ENCODE measurements at regions not wholly inside any gene's neighbourhood (a gene's known extent, or its start where the extent isn't known, plus 50 kb on each side); places are given as distances from the start of the nearest gene placed in this dataset.

DNA sequence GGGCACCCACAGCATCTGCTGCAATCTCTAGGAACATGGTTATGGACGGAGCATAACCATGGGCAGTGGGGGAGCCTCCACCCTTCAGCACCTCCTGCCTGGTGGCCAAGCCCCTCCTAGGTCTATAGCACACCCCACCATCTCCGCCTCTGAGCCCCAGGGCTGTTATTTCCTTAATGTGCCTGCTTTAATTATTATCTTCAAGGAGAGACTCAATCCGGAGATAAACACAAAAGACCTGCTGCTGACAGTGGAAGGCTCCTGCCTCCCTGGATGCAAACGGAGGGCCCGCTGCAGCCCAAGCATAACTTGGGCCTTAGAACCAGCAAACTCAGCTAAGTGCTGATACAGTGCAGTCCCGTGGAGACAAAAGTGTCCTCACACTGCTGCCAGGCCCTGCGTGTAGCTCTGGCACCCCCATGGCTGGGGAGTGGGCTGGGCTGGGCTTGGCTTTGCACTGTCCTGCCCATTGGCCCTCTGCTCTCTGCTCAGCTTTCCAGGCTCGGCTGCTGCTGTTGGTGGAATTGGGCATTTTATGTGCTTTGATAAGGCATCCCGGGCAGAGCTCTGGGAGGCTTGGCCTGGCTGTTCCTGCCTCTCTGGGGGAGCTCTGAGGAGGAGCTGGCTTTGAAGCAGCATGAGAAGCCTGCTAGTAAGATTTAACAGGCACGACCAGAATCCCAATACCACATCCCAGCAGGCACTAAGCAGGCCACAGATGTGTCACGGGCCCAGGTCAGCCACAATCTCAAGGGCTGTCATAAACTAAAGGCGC is 620.2 kb downstream of the PTPRU start:
- no peak for TF ChIP-seq GATA2 (IDR thresholded peaks at IDR 0.05; ENCODE audit: low read depth, low read length)
- no peak for TF ChIP-seq GATA3 (IDR thresholded peaks at IDR 0.05; ENCODE audit: low read depth, low read length)

GRCh38 chr1:29855561-29856160 is 619.3 kb downstream of the PTPRU start:
- TF ChIP-seq GATA3 (IDR thresholded peaks at IDR 0.05; ENCODE audit: low read depth, low read length) (no peak), GATA2 (IDR thresholded peaks at IDR 0.05; ENCODE audit: low read depth, low read length) (no peak)

DNA sequence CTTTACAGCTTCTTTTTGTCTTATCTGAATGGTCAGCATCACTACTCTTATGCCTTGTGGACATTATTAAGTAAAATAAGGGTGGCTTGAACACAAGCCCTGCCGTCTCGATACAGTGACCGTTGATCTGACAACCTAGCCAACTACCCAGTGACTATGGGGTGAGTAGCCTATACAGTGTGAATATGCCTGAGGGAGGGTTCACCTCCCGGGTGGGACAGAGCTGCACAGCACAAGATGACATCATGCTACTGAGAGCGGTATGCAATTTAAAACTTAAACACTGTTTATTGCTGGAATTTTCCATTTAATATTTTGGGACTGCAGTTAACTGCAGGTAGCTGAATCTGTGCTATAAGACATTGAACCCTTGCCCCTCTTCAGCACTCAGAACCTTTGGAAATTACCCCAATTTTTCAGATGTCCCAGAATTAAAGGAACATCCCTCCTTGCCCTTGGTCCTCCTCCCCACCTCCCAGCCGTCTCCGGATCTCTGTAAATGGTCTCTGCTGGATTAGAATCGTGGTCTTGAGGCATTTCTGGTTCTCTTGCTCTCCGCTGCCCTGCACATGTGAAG is 618.5 kb downstream of the PTPRU start:
- TF ChIP-seq GATA3 (IDR thresholded peaks at IDR 0.05; ENCODE audit: low read depth, low read length) = no peak
- no peak for TF ChIP-seq GATA2 (IDR thresholded peaks at IDR 0.05; ENCODE audit: low read depth, low read length)

- TF ChIP-seq GATA3 (IDR thresholded peaks at IDR 0.05; ENCODE audit: low read depth, low read length) (no peak), GATA2 (IDR thresholded peaks at IDR 0.05; ENCODE audit: low read depth, low read length) (no peak)
Measured at GRCh38 chr1:29853716-29854330, 617.5 kb downstream of the PTPRU start.

GRCh38 chr1:29852248-29852647 is 615.9 kb downstream of the PTPRU start:
- TF ChIP-seq GATA3 (IDR thresholded peaks at IDR 0.05; ENCODE audit: low read depth, low read length) = no peak
- no peak for TF ChIP-seq GATA2 (IDR thresholded peaks at IDR 0.05; ENCODE audit: low read depth, low read length)

DNA sequence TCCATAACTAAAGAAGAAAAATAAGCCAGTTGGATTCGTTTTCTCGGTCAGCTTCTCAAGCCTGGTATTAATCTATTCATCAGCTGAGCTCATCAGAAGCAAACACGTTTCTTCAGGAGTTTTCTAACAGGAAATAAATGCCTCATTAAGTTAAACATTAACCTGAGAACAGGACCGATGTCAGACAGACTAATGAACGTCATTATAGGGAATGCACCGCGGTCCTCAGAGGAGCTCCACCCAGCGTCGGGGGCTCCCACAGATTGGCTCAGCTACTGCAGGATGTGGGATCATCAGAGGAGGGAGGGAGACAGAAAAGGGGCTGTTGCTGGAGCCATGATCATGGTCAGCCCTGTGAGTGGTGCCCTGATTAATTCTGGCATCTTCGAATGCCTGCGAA is 615.4 kb downstream of the PTPRU start:
- TF ChIP-seq GATA3 (IDR thresholded peaks at IDR 0.05; ENCODE audit: low read depth, low read length) = no peak
- no peak for TF ChIP-seq GATA2 (IDR thresholded peaks at IDR 0.05; ENCODE audit: low read depth, low read length)

- no peak for TF ChIP-seq GATA3 (IDR thresholded peaks at IDR 0.05; ENCODE audit: low read depth, low read length)
- TF ChIP-seq GATA2 (IDR thresholded peaks at IDR 0.05; ENCODE audit: low read depth, low read length) = no peak
Measured at GRCh38 chr1:29849991-29850757, 613.9 kb downstream of the PTPRU start.

DNA sequence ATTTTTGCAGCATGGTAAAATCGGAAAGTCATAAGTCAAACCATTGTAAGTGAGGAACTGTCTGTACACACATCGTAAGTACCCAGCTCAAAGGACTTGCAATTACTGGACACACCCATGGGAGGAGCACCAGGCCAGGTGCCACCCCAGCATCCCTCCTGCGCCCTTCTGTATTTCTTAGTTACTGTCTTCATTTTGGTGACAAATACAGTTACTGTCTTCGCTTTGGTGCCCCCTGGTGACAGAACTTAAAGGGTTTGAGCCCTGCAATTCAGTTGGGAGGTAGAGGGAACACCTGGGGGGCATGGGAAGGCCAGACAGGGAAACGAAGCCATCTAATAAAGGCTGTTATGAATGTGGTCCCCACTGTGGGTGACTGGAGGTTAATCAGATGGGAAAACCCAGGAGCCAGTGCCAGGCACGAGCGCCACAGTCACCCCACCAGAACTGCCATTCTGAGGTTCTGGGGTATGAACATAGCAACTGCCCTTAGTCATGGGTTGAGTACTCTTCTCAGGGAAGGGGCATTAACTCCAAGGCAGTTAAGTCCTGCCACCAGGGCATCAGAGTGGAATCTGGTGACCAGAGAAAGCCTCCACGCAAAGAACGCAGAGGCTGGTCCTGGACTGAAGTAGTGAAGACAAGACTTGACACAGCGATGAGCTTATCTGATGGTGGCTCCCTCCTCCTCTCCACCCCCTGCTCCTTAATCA is 612.9 kb downstream of the PTPRU start:
- TF ChIP-seq GATA3 (IDR thresholded peaks at IDR 0.05; ENCODE audit: low read depth, low read length) (no peak), GATA2 (IDR thresholded peaks at IDR 0.05; ENCODE audit: low read depth, low read length) (no peak)

DNA sequence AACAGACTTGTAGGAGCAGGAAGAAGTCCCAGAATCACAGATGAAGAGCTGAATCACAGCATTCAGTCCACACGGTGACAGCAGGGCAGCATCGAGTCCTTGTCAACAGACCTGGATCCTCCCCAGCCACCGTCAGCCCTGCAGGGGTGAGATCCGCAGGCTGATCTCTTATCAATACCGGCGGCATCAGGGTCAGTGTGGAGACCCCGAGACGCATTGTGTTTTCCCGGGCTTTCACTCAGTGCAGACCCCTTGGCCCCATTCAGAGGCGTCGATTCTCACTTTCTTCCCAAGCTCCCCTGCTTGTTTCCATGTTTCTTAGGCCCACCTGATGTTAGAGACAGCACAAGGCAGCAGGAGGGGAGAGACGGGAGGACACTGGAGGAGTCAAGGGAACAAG is 609.6 kb downstream of the PTPRU start:
- no peak for TF ChIP-seq GATA3 (IDR thresholded peaks at IDR 0.05; ENCODE audit: low read depth, low read length)

DNA sequence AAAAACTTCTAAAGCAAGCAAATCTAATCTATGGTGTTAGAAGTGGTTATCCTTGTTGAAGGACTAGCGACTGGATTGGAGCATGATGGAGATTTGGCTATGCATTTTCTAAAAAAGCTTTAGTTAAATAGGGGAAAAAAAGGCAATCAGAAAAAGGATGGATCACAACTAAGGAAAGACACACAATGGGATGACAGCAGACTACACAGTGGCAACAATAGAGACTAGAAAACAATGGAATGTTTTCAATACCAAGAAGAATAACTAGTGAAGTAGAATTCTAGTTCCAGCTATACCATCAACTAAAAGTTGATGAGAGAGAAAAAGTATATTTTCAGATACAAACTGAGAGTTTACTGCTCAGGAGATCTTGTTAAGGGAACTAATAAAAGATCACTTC is 605.8 kb downstream of the PTPRU start:
- TF ChIP-seq GATA3 (IDR thresholded peaks at IDR 0.05; ENCODE audit: low read depth, low read length) = no peak
- no peak for TF ChIP-seq GATA2 (IDR thresholded peaks at IDR 0.05; ENCODE audit: low read depth, low read length)

DNA sequence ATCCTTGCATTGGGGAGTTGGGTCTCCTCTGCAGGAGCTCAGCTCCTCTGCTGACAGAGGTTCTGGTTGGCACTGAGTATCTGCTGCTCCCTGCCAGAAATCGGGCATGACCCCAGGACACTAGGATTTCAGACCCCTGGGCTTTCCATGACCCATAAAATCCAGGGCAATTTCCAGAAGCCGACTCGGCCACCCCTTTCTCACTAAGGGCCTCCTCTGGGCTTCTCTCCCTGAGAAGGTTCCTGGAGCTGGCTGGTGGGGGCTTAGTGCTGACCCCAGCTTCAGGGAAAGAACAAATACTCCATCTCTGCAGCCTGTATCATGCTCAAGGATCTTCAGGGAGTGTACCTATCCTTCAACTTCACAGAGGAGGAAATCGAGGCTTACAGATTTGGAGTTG is 603.4 kb downstream of the PTPRU start:
- no peak for TF ChIP-seq GATA2 (IDR thresholded peaks at IDR 0.05; ENCODE audit: low read depth, low read length)
- TF ChIP-seq GATA3 (IDR thresholded peaks at IDR 0.05; ENCODE audit: low read depth, low read length) = no peak

GRCh38 chr1:29838738-29839320 is 602.5 kb downstream of the PTPRU start:
- no peak for TF ChIP-seq GATA3 (IDR thresholded peaks at IDR 0.05; ENCODE audit: low read depth, low read length)
- TF ChIP-seq GATA2 (IDR thresholded peaks at IDR 0.05; ENCODE audit: low read depth, low read length) = no peak

Data from SH-SY5Y (cell line).